H1 (cell line): ENCODE measurements at regions not wholly inside any gene's neighbourhood (a gene's known extent, or its start where the extent isn't known, plus 50 kb on each side); places are given as distances from the start of the nearest gene placed in this dataset.

Experiments
- CEBPB ChIP-seq: IDR thresholded peaks from 2 replicates; pipeline ENCODE4 v1.6.1; 2012; ENCODE audit warnings: low read depth, low read length
- POLR2AphosphoS5 ChIP-seq: IDR thresholded peaks from 2 replicates; pipeline ENCODE4 v1.6.1; 2011; ENCODE audit warnings: low read depth, low read length
- RAD21 ChIP-seq, 2 experiments: IDR thresholded peaks in 1 of 2; conservative IDR thresholded peaks in 1 of 2; 2 replicates each; pipeline ENCODE4 v1.6.1; 2011; ENCODE audit warnings: low read depth in 2 of 2, low read length in 2 of 2, improper control_type of control experiment in 1 of 2, inconsistent platforms in 1 of 2, mild to moderate bottlenecking in 1 of 2, moderate library complexity in 1 of 2
- RBBP5 ChIP-seq: IDR thresholded peaks from 2 replicates; pipeline ENCODE4 v1.7.1; 2012; ENCODE audit warnings: low read depth, mild to moderate bottlenecking, inconsistent platforms, low read length, moderate library complexity, borderline replicate concordance
- RFX5 ChIP-seq: IDR thresholded peaks from 2 replicates; pipeline ENCODE4 v1.6.1; 2011; ENCODE audit warnings: low read depth, low read length, improper control_type of control experiment, borderline replicate concordance
- YY1 ChIP-seq: IDR thresholded peaks from 2 replicates; pipeline ENCODE4 v1.6.1; 2011; ENCODE audit warnings: low read depth, mild to moderate bottlenecking, low read length

DNA sequence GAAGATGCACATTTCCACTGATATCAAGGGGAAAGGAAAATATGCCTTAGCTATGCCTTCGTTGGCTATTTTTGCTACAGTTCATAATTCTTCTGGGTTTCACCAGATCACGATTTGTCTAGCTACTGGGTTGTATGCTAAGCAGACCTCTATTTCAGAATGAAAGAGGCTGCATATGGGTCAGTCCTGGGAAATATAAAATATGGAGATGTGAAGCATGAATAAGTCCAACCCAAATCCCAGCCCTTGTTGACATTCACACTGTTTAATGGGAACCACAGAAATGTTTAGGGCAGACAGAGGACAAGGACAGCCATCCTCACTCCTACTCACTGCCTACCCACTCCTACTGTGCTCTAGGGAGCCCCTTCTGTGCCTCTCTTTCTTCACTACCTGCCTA lies 343.2 kb upstream of the CAMK1G start (continued):
- TF ChIP-seq CEBPB (no peak), RBBP5 (no peak), POLR2AphosphoS5 (no peak), RAD21 (IDR thresholded peaks at IDR 0.05 in 1 of 2, conservative IDR thresholded peaks at IDR 0.05 in 1 of 2; ENCODE audit: low read depth in 2 of 2, low read length in 2 of 2) (no peak), RFX5 (no peak), YY1 (no peak)
